H1 (cell line): ENCODE measurements at regions not wholly inside any gene's neighbourhood (a gene's known extent, or its start where the extent isn't known, plus 50 kb on each side); places are given as distances from the start of the nearest gene placed in this dataset.

Source experiments
- CTCF ChIA-PET: fragments of 300-600 bp; sonication (Branson Sonifier 250); formaldehyde crosslinking; loops from one replicate; lab custom pipeline; 2021; ENCODE audit not compliant: partially characterized antibody; lab: Charles Lee
- POLR2A ChIA-PET: fragments of 300-600 bp; sonication (Branson Sonifier 250); formaldehyde crosslinking; loops from one replicate; lab custom pipeline; 2021; ENCODE audit warnings: inconsistent platforms; ENCODE audit not compliant: partially characterized antibody; lab: Charles Lee
- DNase-seq, 2 experiments: peaks; one replicate each; pipeline versions ENCODE4 v3.0.0 to v3.0.0-alpha.2; 2010 to 2022; ENCODE audit warnings: low spot score in 2 of 2, low read depth in 1 of 2, mixed read lengths in 1 of 2
- FAIRE-seq: peaks from 2 replicates; lab custom pipeline; 2011; peaks lifted over from hg19 to GRCh38; lab: Jason Lieb, UNC
- H2AFZ ChIP-seq: 2 replicates; pipeline ENCODE4 v1.8.1; 2012; ENCODE audit warnings: low read length, inconsistent platforms
- H2AK5ac ChIP-seq: 2 replicates; pipeline ENCODE4 v1.6.1; 2013; ENCODE audit warnings: low read depth, low read length
- H2BK120ac ChIP-seq: replicated peaks from 2 replicates; pipeline ENCODE3; 2013; ENCODE audit warnings: low read depth, low read length, inconsistent platforms
- H2BK12ac ChIP-seq: 2 replicates; pipeline ENCODE4 v1.6.1; 2013; ENCODE audit warnings: low read depth, low read length
- H2BK15ac ChIP-seq: 2 replicates; pipeline ENCODE4 v1.6.1; 2013; ENCODE audit warnings: low read length
- H2BK20ac ChIP-seq: 2 replicates; pipeline ENCODE4 v1.6.1; 2013; ENCODE audit warnings: low read length
- H2BK5ac ChIP-seq: 2 replicates; pipeline ENCODE4 v1.6.1; 2013; ENCODE audit warnings: low read depth, low read length
- H3K14ac ChIP-seq: 2 replicates; pipeline ENCODE4 v1.6.1; 2013; ENCODE audit warnings: inconsistent platforms; ENCODE audit not compliant: insufficient read length
- H3K18ac ChIP-seq: 2 replicates; pipeline ENCODE4 v1.6.1; 2013; ENCODE audit warnings: low read length; ENCODE audit errors: extremely low read depth
- H3K23ac ChIP-seq: 2 replicates; pipeline ENCODE4 v1.6.1; 2013; ENCODE audit warnings: inconsistent platforms; ENCODE audit not compliant: insufficient read length
- H3K23me2 ChIP-seq: 2 replicates; pipeline ENCODE4 v1.6.1; 2013; ENCODE audit warnings: low read depth, low read length
- H3K27ac ChIP-seq: 2 replicates; pipeline ENCODE4 v1.6.1; 2011; ENCODE audit warnings: low read depth, low read length, inconsistent platforms
- H3K27me3 ChIP-seq, 4 experiments: replicated peaks in 1 of 4; 1 replicate in 1 of 4; 2 replicates in 3 of 4; pipeline versions ENCODE4 v1.6.1 to v1.8.1; 2011 to 2013; ENCODE audit warnings: low read length in 3 of 4, mild to moderate bottlenecking in 3 of 4, inconsistent platforms in 2 of 4, mixed read lengths in 2 of 4, moderate library complexity in 1 of 4; ENCODE audit not compliant: control insufficient read depth in 3 of 4, insufficient read depth in 3 of 4; ENCODE audit errors: extremely low read depth in 1 of 4
- H3K36me3 ChIP-seq, 4 experiments: 2 replicates each; pipeline versions ENCODE4 v1.6.1 to v1.8.1; 2011 to 2013; ENCODE audit warnings: mild to moderate bottlenecking in 4 of 4, low read length in 3 of 4, moderate library complexity in 2 of 4, control low read depth in 1 of 4, inconsistent platforms in 1 of 4; ENCODE audit not compliant: insufficient read depth in 4 of 4, control insufficient read depth in 2 of 4
- H3K4ac ChIP-seq: replicated peaks from 2 replicates; pipeline ENCODE3; 2013; ENCODE audit warnings: low read length, low read depth, mixed read lengths, inconsistent platforms; ENCODE audit not compliant: insufficient read length
- H3K4me1 ChIP-seq, 4 experiments: replicated peaks in 1 of 4; 1 replicate in 1 of 4; 2 replicates in 3 of 4; pipeline versions ENCODE4 v1.6.1 to v1.8.1; 2011 to 2013; ENCODE audit warnings: low read length in 3 of 4, inconsistent platforms in 2 of 4, mixed read lengths in 1 of 4; ENCODE audit not compliant: insufficient read depth in 4 of 4, control insufficient read depth in 3 of 4
- H3K4me2 ChIP-seq, 2 experiments: 2 replicates each; pipeline versions ENCODE4 v1.6.1 to v1.8.1; 2011 to 2013; ENCODE audit warnings: low read depth in 2 of 2, low read length in 2 of 2, control low read depth in 1 of 2, inconsistent platforms in 1 of 2, mild to moderate bottlenecking in 1 of 2; ENCODE audit not compliant: insufficient read depth in 1 of 2
- H3K4me3 ChIP-seq, 4 experiments: fragments of 200-600, 300-600 bp in 1 of 4; sonication (generic), shearing (Covaris generic), sonication (Bioruptor Twin) in 1 of 4; 2 replicates each; pipeline versions ENCODE4 v1.5.1 to v1.8.1; 2011 to 2016; ENCODE audit warnings: low read length in 4 of 4, low read depth in 3 of 4, control low read depth in 2 of 4, inconsistent platforms in 2 of 4, mild to moderate bottlenecking in 2 of 4, mixed read lengths in 1 of 4, moderate library complexity in 1 of 4; ENCODE audit not compliant: insufficient read depth in 2 of 4; ENCODE audit errors: extremely low read depth in 1 of 4
- H3K56ac ChIP-seq: replicated peaks from 2 replicates; pipeline ENCODE3; 2013; ENCODE audit warnings: low read depth, mild to moderate bottlenecking, mixed read lengths, low read length, inconsistent platforms; ENCODE audit not compliant: insufficient read length
- H3K79me1 ChIP-seq: 2 replicates; pipeline ENCODE4 v1.6.1; 2013; ENCODE audit warnings: low read depth, low read length, control low read depth
- H3K79me2 ChIP-seq, 2 experiments: 2 replicates each; pipeline versions ENCODE4 v1.6.1 to v1.8.1; 2012 to 2013; ENCODE audit warnings: low read length in 2 of 2, mild to moderate bottlenecking in 2 of 2, inconsistent platforms in 1 of 2; ENCODE audit not compliant: insufficient read depth in 2 of 2, control insufficient read depth in 1 of 2
- H3K9ac ChIP-seq, 4 experiments: replicated peaks in 1 of 4; 1 replicate in 1 of 4; 2 replicates in 3 of 4; pipeline versions ENCODE4 v1.6.1 to v1.8.1; 2011 to 2013; ENCODE audit warnings: low read depth in 3 of 4, low read length in 3 of 4, control low read depth in 2 of 4, mild to moderate bottlenecking in 2 of 4, moderate library complexity in 2 of 4, inconsistent platforms in 1 of 4; ENCODE audit errors: extremely low read depth in 1 of 4
- H3K9me3 ChIP-seq, 2 experiments: 2 replicates each; pipeline versions ENCODE4 v1.6.1 to v1.8.1; 2012 to 2013; ENCODE audit warnings: mild to moderate bottlenecking in 2 of 2, moderate library complexity in 2 of 2, control low read depth in 1 of 2, inconsistent platforms in 1 of 2, low read depth in 1 of 2, low read length in 1 of 2, mixed read lengths in 1 of 2; ENCODE audit not compliant: insufficient read depth in 2 of 2
- H4K20me1 ChIP-seq, 2 experiments: replicated peaks in 1 of 2; 2 replicates each; pipeline versions ENCODE3 to v1.8.1; 2011 to 2013; ENCODE audit warnings: inconsistent platforms in 2 of 2, low read length in 2 of 2, mild to moderate bottlenecking in 1 of 2; ENCODE audit not compliant: insufficient read depth in 2 of 2, control insufficient read depth in 1 of 2
- H4K5ac ChIP-seq: 2 replicates; pipeline ENCODE4 v1.6.1; 2013; ENCODE audit warnings: low read length, low read depth, mixed read lengths, inconsistent platforms; ENCODE audit not compliant: insufficient read length
- H4K8ac ChIP-seq: 2 replicates; pipeline ENCODE4 v1.8.0; 2013; ENCODE audit warnings: mild to moderate bottlenecking, moderate library complexity, low read length, inconsistent platforms; ENCODE audit not compliant: insufficient read depth; ENCODE audit errors: extremely low read depth
- H4K91ac ChIP-seq: replicated peaks from 2 replicates; pipeline ENCODE3; 2013; ENCODE audit warnings: low read length, mixed read lengths, inconsistent platforms; ENCODE audit not compliant: insufficient read length
- SIX5 ChIP-seq: IDR thresholded peaks from 2 replicates; pipeline ENCODE4 v1.6.1; 2011; ENCODE audit warnings: mild to moderate bottlenecking, low read depth, low read length
- YY1 ChIP-seq: IDR thresholded peaks from 2 replicates; pipeline ENCODE4 v1.6.1; 2011; ENCODE audit warnings: low read depth, mild to moderate bottlenecking, low read length
- ZNF274 ChIP-seq: IDR thresholded peaks from 2 replicates; pipeline ENCODE4 v1.7.0; 2012; ENCODE audit warnings: low read length, borderline replicate concordance; ENCODE audit errors: extremely low read depth

DNA sequence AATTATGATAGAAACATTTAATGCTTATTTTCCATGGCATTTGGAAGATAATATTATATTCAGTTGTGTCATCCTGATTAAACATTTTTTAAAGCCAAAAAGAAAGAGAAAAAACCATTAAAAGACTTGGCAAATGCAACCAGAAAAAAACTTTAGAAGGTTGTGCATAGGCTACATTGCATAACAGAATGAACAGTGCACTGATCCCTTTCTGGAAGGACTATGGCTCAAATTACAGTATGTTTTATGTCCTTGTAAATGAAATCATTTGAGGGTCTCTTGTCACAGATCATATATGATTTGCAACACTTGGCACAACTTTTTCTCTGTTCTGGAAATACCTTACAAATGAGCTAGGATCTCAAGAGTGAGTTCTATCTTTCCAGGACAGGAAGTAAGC, 275.2 kb upstream of the FLRT2 start:
- H3K4me2 ChIP-seq = no peak overlapping the region
- H3K9me3 ChIP-seq = no peaks in the 10 kb centered on the region
- H2BK5ac ChIP-seq = no peak overlapping the region
- no peak overlapping the region for H3K56ac ChIP-seq
- no peak overlapping the region for H3K4me3 ChIP-seq
- no peak overlapping the region for H2BK20ac ChIP-seq
- no peak overlapping the region for H3K4ac ChIP-seq
- H3K27me3 ChIP-seq = no peaks in the 10 kb centered on the region
- H4K5ac ChIP-seq = no peak overlapping the region
- no peak overlapping the region for H2BK120ac ChIP-seq
- no peaks in the 10 kb centered on the region for H4K20me1 ChIP-seq
- no peaks in the 10 kb centered on the region for H3K79me1 ChIP-seq
- H3K27ac ChIP-seq = no peak overlapping the region
- DNase-seq (no peak), FAIRE-seq (no peak)
- H3K18ac ChIP-seq = no peak overlapping the region
- no peak overlapping the region for H2BK12ac ChIP-seq
- peaks cover 0 to 7% (median 1%) of the 10 kb centered on the region in 4 experiments; a peak in 3 of 7 replicates for H3K4me1 ChIP-seq
- TF ChIP-seq SIX5 (no peak), YY1 (no peak), ZNF274 (no peak)
- no peak overlapping the region for H2AFZ ChIP-seq
- H3K14ac ChIP-seq = no peak overlapping the region
- H3K36me3 ChIP-seq = no peaks in the 10 kb centered on the region
- H3K23ac ChIP-seq = no peak overlapping the region
- H3K23me2 ChIP-seq = no peaks in the 10 kb centered on the region
- no peaks in the 10 kb centered on the region for H3K79me2 ChIP-seq
- H3K9ac ChIP-seq = no peak overlapping the region
- H4K91ac ChIP-seq = no peak overlapping the region
- H2BK15ac ChIP-seq = no peak overlapping the region
- POLR2A ChIA-PET = no interaction called here
- CTCF ChIA-PET = no interaction called here
- H4K8ac ChIP-seq = no peak overlapping the region
- no peak overlapping the region for H2AK5ac ChIP-seq
